Activated CD4-positive, alpha-beta memory T cell treated with anti-CD3 and anti-CD28 coated beads, Interleukin-2, amount 10 ng/mL, durations not matched to agents 7 days and 5 days (primary cell): ENCODE measurements at regions not wholly inside any gene's neighbourhood (a gene's known extent, or its start where the extent isn't known, plus 50 kb on each side); places are given as distances from the start of the nearest gene placed in this dataset.
A peak's percentile ranks its signal among the peaks of the same experiment; 100 is the strongest.
"Not testable (repeated sequence)": the region's sequence is repeated elsewhere in the genome, so short reads cannot be mapped to it uniquely, and the experiment has no call there.

Source experiments
- CTCF ChIA-PET: fragments of 350-600 bp; sonication (Branson Sonifier 250); formaldehyde crosslinking; loops from one replicate; lab custom pipeline; 2021; ENCODE audit warnings: antibody characterized with exemption, inconsistent platforms; lab: Charles Lee
- POLR2A ChIA-PET: fragments of 350-600 bp; sonication (Branson Sonifier 250); formaldehyde crosslinking; loops from one replicate; lab custom pipeline; 2021; ENCODE audit warnings: antibody characterized with exemption; lab: Charles Lee
- DNase-seq: peaks from one replicate; pipeline ENCODE4 v3.0.0-alpha.2; 2020
- H3K27ac Mint-ChIP-seq: one replicate; pipeline ENCODE4 v1.8.0; 2021; ENCODE audit warnings: mild to moderate bottlenecking, mixed read lengths
- H3K27me3 Mint-ChIP-seq: one replicate; pipeline ENCODE4 v1.8.0; 2021; ENCODE audit warnings: mixed read lengths
- H3K36me3 Mint-ChIP-seq: one replicate; pipeline ENCODE4 v1.8.0; 2021; ENCODE audit warnings: low read depth, mixed read lengths
- H3K4me1 Mint-ChIP-seq: one replicate; pipeline ENCODE4 v1.8.0; 2021; ENCODE audit warnings: mixed read lengths
- H3K4me3 Mint-ChIP-seq: one replicate; pipeline ENCODE4 v1.8.0; 2021; ENCODE audit warnings: mild to moderate bottlenecking, mixed read lengths
- H3K9me3 Mint-ChIP-seq: one replicate; pipeline ENCODE4 v1.8.0; 2021; ENCODE audit warnings: mixed read lengths

- CTCF ChIA-PET, POLR2A ChIA-PET, H3K9me3 Mint-ChIP-seq, H3K4me1 Mint-ChIP-seq, H3K4me3 Mint-ChIP-seq, H3K27me3 Mint-ChIP-seq, H3K36me3 Mint-ChIP-seq, H3K27ac Mint-ChIP-seq, DNase-seq: not testable (repeated sequence)
These were observed 86.6 kb upstream of the OSBPL11 start for GRCh38 chr3:125681906-125682305.

DNA sequence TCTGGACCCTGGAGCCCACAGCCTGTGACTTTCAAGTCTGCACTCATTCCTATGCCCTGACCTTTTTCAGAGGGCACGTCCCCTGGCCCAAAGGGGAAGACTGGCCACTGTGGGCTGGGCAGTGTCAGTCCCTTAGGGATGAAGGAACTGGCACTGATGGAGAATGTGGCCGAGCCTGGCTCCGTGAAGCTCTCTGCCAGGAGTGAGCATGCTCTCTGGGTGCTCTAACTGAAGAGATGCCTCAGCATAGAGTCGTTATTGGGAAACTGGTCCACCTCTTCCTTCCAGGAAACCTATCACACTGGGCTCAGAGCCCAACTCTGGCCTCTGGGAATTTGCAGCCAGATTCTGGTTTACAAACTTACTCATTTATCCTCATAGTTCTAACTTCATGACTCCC, 87.3 kb upstream of the OSBPL11 start:
- H3K36me3 Mint-ChIP-seq, POLR2A ChIA-PET, H3K9me3 Mint-ChIP-seq, H3K4me1 Mint-ChIP-seq, H3K27ac Mint-ChIP-seq, CTCF ChIA-PET, H3K4me3 Mint-ChIP-seq, DNase-seq, H3K27me3 Mint-ChIP-seq: not testable (repeated sequence)

DNA sequence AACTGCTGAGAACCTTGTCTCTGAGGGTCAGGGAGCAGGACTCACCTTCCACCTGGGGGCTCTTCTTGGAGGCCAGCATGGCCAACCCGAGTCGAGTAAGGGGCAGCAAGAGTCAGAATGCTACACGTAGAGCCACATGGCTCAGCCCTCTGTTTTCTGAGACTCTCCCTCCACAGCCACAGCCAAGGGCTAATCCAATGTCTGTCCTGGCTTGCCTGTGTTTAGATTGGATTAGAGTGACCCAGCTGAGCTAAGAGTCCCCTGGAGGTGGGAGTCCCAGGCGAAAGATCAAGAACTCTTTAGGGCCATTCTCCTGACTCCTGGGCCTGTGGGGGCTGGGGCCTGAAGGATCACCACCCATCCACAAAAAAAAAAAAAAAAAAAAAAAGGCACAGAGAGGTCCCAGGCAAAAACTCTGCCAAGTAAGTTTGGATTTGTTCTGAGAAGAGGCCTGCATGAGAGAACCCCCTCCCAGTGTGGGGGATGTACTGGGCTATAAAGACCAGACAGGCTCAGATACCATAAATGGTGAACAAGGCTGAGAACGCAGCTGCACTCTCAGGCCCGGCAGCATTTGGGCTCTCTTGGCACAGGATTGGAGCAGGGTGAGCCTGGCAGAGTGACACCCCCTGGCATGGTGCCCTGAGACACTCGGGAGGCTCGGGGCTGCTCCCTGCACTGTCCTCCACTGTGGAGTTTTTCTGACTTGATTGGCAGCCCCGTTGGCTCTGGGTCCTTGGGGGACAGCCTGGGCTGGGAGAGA, 88.0 kb upstream of the OSBPL11 start:
- Mint-ChIP-seq H3K27ac (no peak overlapping the region), H3K4me1 (no peaks in the 10 kb centered on the region), H3K9me3 (no peaks in the 10 kb centered on the region), H3K27me3 (no peaks in the 10 kb centered on the region), H3K4me3 (no peak overlapping the region), H3K36me3 (no peaks in the 10 kb centered on the region)
- POLR2A ChIA-PET = no interaction called here
- DNase-seq = no peak
- CTCF ChIA-PET = no interaction called here

- ChIA-PET POLR2A (no interaction called here), CTCF (no interaction called here)
- H3K4me1 Mint-ChIP-seq = no peaks in the 10 kb centered on the region
- no peak overlapping the region for H3K27ac Mint-ChIP-seq
- H3K36me3 Mint-ChIP-seq = no peaks in the 10 kb centered on the region
- H3K27me3 Mint-ChIP-seq = no peaks in the 10 kb centered on the region
- no peaks in the 10 kb centered on the region for H3K9me3 Mint-ChIP-seq
- DNase-seq = no peak
- H3K4me3 Mint-ChIP-seq = no peak overlapping the region
These were observed 88.9 kb upstream of the OSBPL11 start for GRCh38 chr3:125684199-125684598.

DNA sequence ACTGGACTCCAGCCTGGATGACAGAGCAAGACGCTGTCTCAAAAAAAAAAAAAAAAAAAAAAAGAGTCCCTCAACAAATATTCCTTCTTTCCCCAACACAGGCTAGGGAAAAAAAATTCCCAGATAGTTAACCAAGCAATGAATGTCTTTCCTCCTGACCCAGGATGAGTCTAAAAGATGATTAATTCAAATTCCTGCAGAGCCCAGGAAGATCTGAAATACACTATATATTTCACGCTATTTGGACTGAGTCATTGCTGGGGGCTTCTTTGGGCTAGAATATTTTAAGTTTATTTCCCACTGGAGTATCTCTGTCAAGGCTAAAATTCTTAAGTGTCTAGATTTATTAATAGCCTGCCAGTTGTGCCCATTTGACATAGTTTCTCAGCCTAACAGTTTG, 90.4 kb upstream of the OSBPL11 start:
- H3K27me3 Mint-ChIP-seq, H3K27ac Mint-ChIP-seq, DNase-seq, H3K4me1 Mint-ChIP-seq, CTCF ChIA-PET, H3K9me3 Mint-ChIP-seq, H3K36me3 Mint-ChIP-seq, H3K4me3 Mint-ChIP-seq, POLR2A ChIA-PET: not testable (repeated sequence)

DNA sequence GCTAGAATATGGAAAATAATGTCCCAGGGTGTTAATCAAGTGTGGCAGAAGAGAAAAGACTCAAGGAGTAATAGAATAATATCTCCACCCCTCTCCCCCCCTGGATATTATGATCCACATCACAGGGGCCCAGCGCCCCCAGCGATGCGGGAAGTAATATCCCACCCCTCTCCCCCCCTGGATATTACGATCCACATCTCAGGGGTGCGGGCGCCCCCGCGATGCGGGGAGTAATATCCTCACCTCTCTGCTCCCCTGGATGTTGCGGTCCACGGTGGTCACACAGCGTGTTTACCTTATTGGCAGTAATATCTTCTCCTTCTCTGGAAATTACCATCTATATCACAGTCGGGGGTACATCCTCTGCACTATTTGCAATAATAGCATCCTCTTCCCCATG, 97.1 kb upstream of the OSBPL11 start:
- ChIA-PET POLR2A (no interaction called here), CTCF (no interaction called here)
- Mint-ChIP-seq H3K4me1 (no peaks in the 10 kb centered on the region), H3K27ac (no peak overlapping the region), H3K9me3 (no peaks in the 10 kb centered on the region), H3K27me3 (no peaks in the 10 kb centered on the region), H3K36me3 (no peaks in the 10 kb centered on the region), H3K4me3 (no peak overlapping the region)
- no peak for DNase-seq

- H3K4me3 Mint-ChIP-seq = no peak overlapping the region
- no peak overlapping the region for H3K27ac Mint-ChIP-seq
- no peaks in the 10 kb centered on the region for H3K36me3 Mint-ChIP-seq
- ChIA-PET CTCF (no interaction called here), POLR2A (no interaction called here)
- H3K4me1 Mint-ChIP-seq = peaks cover 5% of the 10 kb centered on the region
- H3K9me3 Mint-ChIP-seq = no peaks in the 10 kb centered on the region
- DNase-seq = no peak
- no peaks in the 10 kb centered on the region for H3K27me3 Mint-ChIP-seq
These were observed 98.6 kb upstream of the OSBPL11 start for GRCh38 chr3:125693887-125694286.

- no peaks in the 10 kb centered on the region for H3K9me3 Mint-ChIP-seq
- no peak for DNase-seq
- CTCF ChIA-PET = no interaction called here
- H3K27ac Mint-ChIP-seq = no peak overlapping the region
- H3K4me1 Mint-ChIP-seq = peaks cover 5% of the 10 kb centered on the region
- H3K4me3 Mint-ChIP-seq = no peak overlapping the region
- no peaks in the 10 kb centered on the region for H3K27me3 Mint-ChIP-seq
- no peaks in the 10 kb centered on the region for H3K36me3 Mint-ChIP-seq
- POLR2A ChIA-PET = no interaction called here
These were observed 99.5 kb upstream of the OSBPL11 start for GRCh38 chr3:125694761-125695294.

- Mint-ChIP-seq H3K36me3 (no peaks in the 10 kb centered on the region), H3K27ac (no peak overlapping the region), H3K4me1 (peaks cover 5% of the 10 kb centered on the region), H3K9me3 (no peaks in the 10 kb centered on the region), H3K27me3 (no peaks in the 10 kb centered on the region), H3K4me3 (no peak overlapping the region)
- POLR2A ChIA-PET = no interaction called here
- CTCF ChIA-PET = no interaction called here
- no peak for DNase-seq
These were observed 100.4 kb upstream of the OSBPL11 start for GRCh38 chr3:125695688-125696087.

DNA sequence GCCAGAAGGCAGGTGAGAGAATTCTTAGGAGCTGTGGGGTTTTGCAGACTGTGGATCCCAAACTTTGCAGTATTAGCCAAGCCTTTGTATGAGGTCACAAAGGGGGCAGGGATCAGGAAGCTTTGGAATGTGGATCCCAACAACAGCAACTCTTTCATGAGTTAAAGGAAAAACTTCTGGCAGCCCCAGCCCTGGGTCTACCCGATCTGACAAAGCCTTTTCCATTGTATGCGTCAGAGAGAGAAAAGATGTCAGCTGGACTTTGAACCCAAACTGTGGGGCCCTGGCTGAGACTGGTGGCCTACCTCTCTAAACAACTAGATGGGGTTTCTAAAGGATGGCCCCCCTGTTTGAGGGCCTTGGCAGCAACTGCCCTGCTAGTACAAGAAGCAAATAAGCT, 101.8 kb upstream of the OSBPL11 start:
- POLR2A ChIA-PET, H3K9me3 Mint-ChIP-seq, H3K4me3 Mint-ChIP-seq, H3K36me3 Mint-ChIP-seq, H3K4me1 Mint-ChIP-seq, H3K27ac Mint-ChIP-seq, CTCF ChIA-PET, DNase-seq, H3K27me3 Mint-ChIP-seq: not testable (repeated sequence)

GRCh38 chr3:125697979-125698640, 102.8 kb upstream of the OSBPL11 start:
- not testable (repeated sequence) for H3K27ac Mint-ChIP-seq, H3K27me3 Mint-ChIP-seq

GRCh38 chr3:125715651-125716050, 120.4 kb upstream of the OSBPL11 start:
- CTCF ChIA-PET = no interaction called here
- Mint-ChIP-seq H3K27ac (no peak overlapping the region), H3K27me3 (no peaks in the 10 kb centered on the region), H3K36me3 (no peaks in the 10 kb centered on the region), H3K9me3 (no peaks in the 10 kb centered on the region), H3K4me1 (no peaks in the 10 kb centered on the region), H3K4me3 (no peak overlapping the region)
- DNase-seq = no peak
- POLR2A ChIA-PET = no interaction called here

More at GRCh38 chr3:125697979-125698640, 102.8 kb upstream of the OSBPL11 start:
- DNase-seq = peak; percentile 45
- H3K4me3 Mint-ChIP-seq, H3K9me3 Mint-ChIP-seq, POLR2A ChIA-PET, CTCF ChIA-PET, H3K36me3 Mint-ChIP-seq, H3K4me1 Mint-ChIP-seq: not testable (repeated sequence)

DNA sequence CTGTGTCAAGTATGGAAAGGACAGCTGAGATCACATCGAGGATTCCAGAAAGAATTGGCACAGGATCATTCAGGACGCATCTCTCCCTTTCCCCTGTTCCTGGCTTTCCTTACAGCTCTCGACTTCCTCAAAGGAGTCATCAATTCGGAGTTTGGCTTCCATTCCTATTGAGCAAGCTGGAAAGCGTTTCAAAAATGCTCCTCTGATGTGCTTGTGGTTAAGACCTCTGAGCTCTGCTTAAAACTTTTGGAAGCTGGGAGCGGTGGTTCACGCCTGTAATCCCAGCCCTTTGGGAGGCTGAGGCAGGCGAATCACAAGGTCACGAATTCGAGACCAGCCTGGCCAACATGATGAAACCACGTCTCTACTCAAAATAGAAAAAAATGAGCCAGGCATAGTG, 136.9 kb upstream of the OSBPL11 start:
- H3K4me3 Mint-ChIP-seq, H3K27me3 Mint-ChIP-seq, CTCF ChIA-PET, POLR2A ChIA-PET, H3K4me1 Mint-ChIP-seq, H3K36me3 Mint-ChIP-seq, DNase-seq, H3K27ac Mint-ChIP-seq, H3K9me3 Mint-ChIP-seq: not testable (repeated sequence)
